A549 (cell line): ENCODE measurements at regions not wholly inside any gene's neighbourhood (a gene's known extent, or its start where the extent isn't known, plus 50 kb on each side); places are given as distances from the start of the nearest gene placed in this dataset.

Source experiments
- ATAC-seq, 2 experiments: fragments of 200-7000 bp in 1 of 2; fragments of >200 bp in 1 of 2; cut with Nextera tagmentation in 1 of 2; cut with Tn5 transposase in 1 of 2; 3 replicates each; pipeline versions ENCODE4 v1.8.0 to v1.9.1; 2018 to 2020; ENCODE audit warnings: mild to moderate bottlenecking in 1 of 2, moderate library complexity in 1 of 2
- CTCF ChIA-PET: fragments of 300-600 bp; sonication (Branson Sonifier 250); formaldehyde crosslinking; extraction: SDS; loops from one replicate; lab custom pipeline; 2021; ENCODE audit warnings: antibody characterized with exemption, inconsistent platforms; lab: Yijun Ruan, JAX
- POLR2A ChIA-PET: fragments of 350-600 bp; formaldehyde crosslinking; extraction: SDS; loops from one replicate; lab custom pipeline; 2021; ENCODE audit warnings: antibody characterized with exemption, inconsistent platforms; lab: Yijun Ruan, JAX
- DNase-seq, 2 experiments: peaks; one replicate each; pipeline versions ENCODE4 v3.0.0 to v3.0.0-alpha.2; 2011 to 2016; ENCODE audit warnings: low read depth in 1 of 2, low spot score in 1 of 2
- FAIRE-seq: peaks from 2 replicates; lab custom pipeline; 2011; peaks lifted over from hg19 to GRCh38; lab: Jason Lieb, UNC
- H3K27ac ChIP-seq, 2 experiments: fragments of >200 bp; sonication (Bioruptor Twin); formaldehyde crosslinking; 3 replicates each; pipeline ENCODE4 v1.5.1; 2016 to 2017
- H3K4me1 ChIP-seq: fragments of >200 bp; sonication (Bioruptor Twin); formaldehyde crosslinking; 3 replicates; pipeline ENCODE4 v1.6.1; 2016
- H3K4me2 ChIP-seq: fragments of >200 bp; sonication (Bioruptor Twin); formaldehyde crosslinking; 3 replicates; pipeline ENCODE4 v1.6.1; 2016
- H3K4me3 ChIP-seq: fragments of >200 bp; sonication (Bioruptor Twin); formaldehyde crosslinking; 3 replicates; pipeline ENCODE4 v1.5.1; 2016
- H3K9me3 ChIP-seq: fragments of >200 bp; sonication (Bioruptor Twin); formaldehyde crosslinking; 3 replicates; pipeline ENCODE4 v1.6.1; 2016
- CBX8 ChIP-seq: fragments of 200-600 bp; sonication (generic); IDR thresholded peaks from 2 replicates; pipeline ENCODE4 v1.6.1; 2016
- CHD2 ChIP-seq: fragments of 150-350 bp; IDR thresholded peaks from 2 replicates; pipeline ENCODE4 v1.6.1; 2014; ENCODE audit warnings: low read length; ENCODE audit not compliant: partially characterized antibody
- ESRRA ChIP-seq: fragments of 150-350 bp; IDR thresholded peaks from 2 replicates; pipeline ENCODE4 v1.6.1; 2014; ENCODE audit warnings: mild to moderate bottlenecking, low read length, borderline replicate concordance
- FOSB ChIP-seq: fragments of 250-450 bp; sonication (Bioruptor Pico); IDR thresholded peaks from 2 replicates; pipeline ENCODE4 v1.5.0; 2020; ENCODE audit warnings: mild to moderate bottlenecking, moderate library complexity
- FOSL2 ChIP-seq, 2 experiments: fragments of 450-650 bp in 1 of 2; fragments of >200 bp in 1 of 2; sonication (Bioruptor Twin) in 1 of 2; formaldehyde crosslinking; IDR thresholded peaks; 2 replicates each; pipeline versions ENCODE4 v1.5.0 to v1.6.1; 2016 to 2020; ENCODE audit warnings: mild to moderate bottlenecking in 1 of 2, moderate library complexity in 1 of 2
- FOXS1 ChIP-seq: fragments of 250-450 bp; sonication (Bioruptor Pico); IDR thresholded peaks from 2 replicates; pipeline ENCODE4 v1.5.0; 2020; ENCODE audit warnings: mild to moderate bottlenecking, moderate library complexity
- GATA3 ChIP-seq: IDR thresholded peaks from 2 replicates; pipeline ENCODE4 v1.6.1; 2012; ENCODE audit warnings: borderline replicate concordance
- HES2 ChIP-seq: fragments of >200 bp; sonication (Bioruptor Twin); formaldehyde crosslinking; IDR thresholded peaks from 2 replicates; pipeline ENCODE4 v1.6.1; 2016
- HEYL ChIP-seq: fragments of 250-450 bp; sonication (Bioruptor Pico); IDR thresholded peaks from 2 replicates; pipeline ENCODE4 v1.8.0; 2021; ENCODE audit warnings: mild to moderate bottlenecking, moderate library complexity
- HOXB13 ChIP-seq: fragments of 250-450 bp; sonication (Bioruptor Pico); IDR thresholded peaks from 2 replicates; pipeline ENCODE4 v1.5.0; 2020; ENCODE audit warnings: low read depth, mild to moderate bottlenecking, moderate library complexity
- JUN ChIP-seq, 2 experiments: fragments of >200 bp; sonication (Bioruptor Twin); formaldehyde crosslinking; IDR thresholded peaks; 2 replicates in 1 of 2; 3 replicates in 1 of 2; pipeline ENCODE4 v1.6.1; 2016 to 2017
- JUNB ChIP-seq: fragments of >200 bp; sonication (Bioruptor Twin); formaldehyde crosslinking; IDR thresholded peaks from 2 replicates; pipeline ENCODE4 v1.6.1; 2016
- MAFK ChIP-seq: fragments of 450-650 bp; IDR thresholded peaks from 2 replicates; pipeline ENCODE4 v1.6.1; 2014; ENCODE audit not compliant: partially characterized antibody
- PBX3 ChIP-seq: IDR thresholded peaks from 2 replicates; pipeline ENCODE4 v1.6.1; 2012
- PHF8 ChIP-seq: fragments of 200-600 bp; sonication (generic); IDR thresholded peaks from 2 replicates; pipeline ENCODE4 v1.6.1; 2016; ENCODE audit warnings: low read depth, mild to moderate bottlenecking, antibody characterized with exemption, moderate library complexity, borderline replicate concordance
- POLR2A ChIP-seq: IDR thresholded peaks from 2 replicates; pipeline ENCODE4 v1.6.1; 2012; ENCODE audit warnings: mild to moderate bottlenecking, low read length
- RAD21 ChIP-seq, 2 experiments: fragments of >200 bp in 1 of 2; sonication (Bioruptor Twin) in 1 of 2; formaldehyde crosslinking in 1 of 2; IDR thresholded peaks in 1 of 2; conservative IDR thresholded peaks in 1 of 2; 2 replicates in 1 of 2; 3 replicates in 1 of 2; pipeline ENCODE4 v1.6.1; 2012 to 2018; ENCODE audit warnings: inconsistent platforms in 1 of 2
- RARB ChIP-seq: fragments of 250-450 bp; sonication (Bioruptor Pico); IDR thresholded peaks from 2 replicates; pipeline ENCODE4 v1.8.0; 2021; ENCODE audit warnings: mild to moderate bottlenecking, moderate library complexity
- RNF2 ChIP-seq: fragments of 200-600 bp; sonication (generic); IDR thresholded peaks from 2 replicates; pipeline ENCODE4 v1.6.1; 2016; ENCODE audit warnings: low read depth, mild to moderate bottlenecking, antibody characterized with exemption, moderate library complexity, borderline replicate concordance
- SREBF2 ChIP-seq: fragments of 450-650 bp; IDR thresholded peaks from 2 replicates; pipeline ENCODE4 v1.6.1; 2014; ENCODE audit warnings: mild to moderate bottlenecking, moderate library complexity
- TFCP2L1 ChIP-seq: fragments of 250-450 bp; sonication (Bioruptor Pico); IDR thresholded peaks from 2 replicates; pipeline ENCODE4 v1.5.0; 2021; ENCODE audit warnings: mild to moderate bottlenecking
- USF2 ChIP-seq: fragments of 450-650 bp; IDR thresholded peaks from 2 replicates; pipeline ENCODE4 v1.6.1; 2014; ENCODE audit warnings: antibody characterized with exemption
- ZSCAN20 ChIP-seq: fragments of 250-450 bp; sonication (Bioruptor Pico); IDR thresholded peaks from 2 replicates; pipeline ENCODE4 v1.8.0; 2022; ENCODE audit warnings: mild to moderate bottlenecking, moderate library complexity
- WGBS: methylation state at CpG from one replicate; pipeline ENCODE4 v1.1.6; 2017; ENCODE audit errors: missing lambda C conversion rate; 5-methylcytosine and 5-hydroxymethylcytosine counted together

- TF ChIP-seq ZSCAN20 (CRISPR knock-in tag), result no peak
These were observed 1054.6 kb upstream of the EPHA6 start (continued) for GRCh38 chr3:95759614-95760301.

- DNase-seq (no peak), ATAC-seq (no peak), FAIRE-seq (no peak)
- 5% methylated on average over 5 of the region's 5 CpGs for WGBS
- ChIA-PET POLR2A (no interaction called here), CTCF (no interaction called here)
- no peak overlapping the region for H3K27ac ChIP-seq
- TF ChIP-seq HOXB13 (CRISPR knock-in tag) (no peak), HES2 (no peak), HEYL (no peak), TFCP2L1 (CRISPR knock-in tag) (no peak), USF2 (no peak), MAFK (no peak)
- no peaks in the 10 kb centered on the region for H3K4me1 ChIP-seq
- H3K4me2 ChIP-seq, result no peak overlapping the region
- no peak overlapping the region for H3K4me3 ChIP-seq
- H3K9me3 ChIP-seq, result peaks cover 3% of the 10 kb centered on the region; the same call in 2 of the 3 replicates
These were observed 1038.8 kb upstream of the EPHA6 start for GRCh38 chr3:95775486-95776094.

GRCh38 chr3:95781598-95781997, 1032.8 kb upstream of the EPHA6 start:
- no peak overlapping the region for H3K4me2 ChIP-seq
- POLR2A ChIA-PET, result no interaction called here
- CTCF ChIA-PET, result no interaction called here
- FAIRE-seq, result no peak
- H3K27ac ChIP-seq, result no peak overlapping the region
- no peaks in the 10 kb centered on the region for H3K9me3 ChIP-seq
- no peak for TF ChIP-seq PHF8
- no peak for TF ChIP-seq HES2
- no peak for TF ChIP-seq RNF2
- TF ChIP-seq FOSB (CRISPR knock-in tag), result no peak
- no peak for TF ChIP-seq USF2
- TF ChIP-seq GATA3, result no peak
- no peak for TF ChIP-seq HOXB13 (CRISPR knock-in tag)
- TF ChIP-seq POLR2A, result no peak
- no peak for TF ChIP-seq JUNB
- TF ChIP-seq PBX3, result no peak
- TF ChIP-seq CBX8, result no peak
- no peak for TF ChIP-seq RARB
- TF ChIP-seq RAD21 (conservative IDR thresholded peaks at IDR 0.05 in 1 of 2, IDR thresholded peaks at IDR 0.05 in 1 of 2), result no peak
- no peak for TF ChIP-seq FOXS1
- no peak for TF ChIP-seq CHD2
- no peak for TF ChIP-seq SREBF2
- no peak for TF ChIP-seq ESRRA
- TF ChIP-seq FOSL2 (IDR thresholded peaks at IDR 0.05), result no peak
- TF ChIP-seq FOSL2 (CRISPR knock-in tag; IDR thresholded peaks at IDR 0.05), result no peak
- no peak for TF ChIP-seq JUN (IDR thresholded peaks at IDR 0.05)
- no peaks in the 10 kb centered on the region for H3K4me1 ChIP-seq
- no peak for ATAC-seq
- no peak for DNase-seq
- no peak overlapping the region for H3K4me3 ChIP-seq
